ENCODE measurements at regions not wholly inside any gene's neighbourhood (a gene's known extent, or its start where the extent isn't known, plus 50 kb on each side); places are given as distances from the start of the nearest gene placed in this dataset.

DNA sequence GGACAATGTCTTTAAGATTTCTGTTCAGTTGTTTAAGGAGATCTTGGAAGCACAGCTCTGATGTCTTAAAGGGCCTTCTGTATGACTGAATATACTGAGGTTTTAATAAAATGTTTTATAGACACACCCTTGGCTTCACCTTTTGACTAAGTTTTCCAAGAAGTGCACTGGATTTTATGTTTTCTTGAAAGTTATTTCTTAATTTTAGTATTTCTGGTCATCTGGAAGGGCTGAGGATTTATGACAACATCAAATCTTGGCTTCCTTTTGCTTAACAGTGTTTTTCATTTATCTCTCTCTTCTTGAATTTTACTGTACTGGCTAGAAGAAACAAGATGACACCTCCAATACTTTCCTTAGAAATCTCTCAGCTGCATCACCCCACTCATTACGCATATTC, 2423.4 kb downstream of the LRRC4C start:
- intact Hi-C loops (cut with DNase I; ENCODE audit: low total_unique reads): no loop called here
- Histone ChIP-seq H3K4me1 (no peaks in the 10 kb centered on the region), H3K9me3 (no peaks in the 10 kb centered on the region), H3K4me3 (no peak overlapping the region), H3K27ac (no peak overlapping the region), H3K27me3 (no peaks in the 10 kb centered on the region), H3K36me3 (no peaks in the 10 kb centered on the region)
- WGBS, 5 donors: 91 to 98% (median 96%) methylated on average over 1 of the region's 1 CpG
- TF ChIP-seq EP300 (IDR thresholded peaks at IDR 0.05): no peak
- TF ChIP-seq POLR2AphosphoS5 (IDR thresholded peaks at IDR 0.05): no peak
- TF ChIP-seq, protein P1, sequence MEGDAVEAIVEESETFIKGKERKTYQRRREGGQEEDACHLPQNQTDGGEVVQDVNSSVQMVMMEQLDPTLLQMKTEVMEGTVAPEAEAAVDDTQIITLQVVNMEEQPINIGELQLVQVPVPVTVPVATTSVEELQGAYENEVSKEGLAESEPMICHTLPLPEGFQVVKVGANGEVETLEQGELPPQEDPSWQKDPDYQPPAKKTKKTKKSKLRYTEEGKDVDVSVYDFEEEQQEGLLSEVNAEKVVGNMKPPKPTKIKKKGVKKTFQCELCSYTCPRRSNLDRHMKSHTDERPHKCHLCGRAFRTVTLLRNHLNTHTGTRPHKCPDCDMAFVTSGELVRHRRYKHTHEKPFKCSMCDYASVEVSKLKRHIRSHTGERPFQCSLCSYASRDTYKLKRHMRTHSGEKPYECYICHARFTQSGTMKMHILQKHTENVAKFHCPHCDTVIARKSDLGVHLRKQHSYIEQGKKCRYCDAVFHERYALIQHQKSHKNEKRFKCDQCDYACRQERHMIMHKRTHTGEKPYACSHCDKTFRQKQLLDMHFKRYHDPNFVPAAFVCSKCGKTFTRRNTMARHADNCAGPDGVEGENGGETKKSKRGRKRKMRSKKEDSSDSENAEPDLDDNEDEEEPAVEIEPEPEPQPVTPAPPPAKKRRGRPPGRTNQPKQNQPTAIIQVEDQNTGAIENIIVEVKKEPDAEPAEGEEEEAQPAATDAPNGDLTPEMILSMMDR (IDR thresholded peaks at IDR 0.05): no peak
- TF ChIP-seq POLR2A (IDR thresholded peaks at IDR 0.05): no peak
- no peak for DNase-seq

DNA sequence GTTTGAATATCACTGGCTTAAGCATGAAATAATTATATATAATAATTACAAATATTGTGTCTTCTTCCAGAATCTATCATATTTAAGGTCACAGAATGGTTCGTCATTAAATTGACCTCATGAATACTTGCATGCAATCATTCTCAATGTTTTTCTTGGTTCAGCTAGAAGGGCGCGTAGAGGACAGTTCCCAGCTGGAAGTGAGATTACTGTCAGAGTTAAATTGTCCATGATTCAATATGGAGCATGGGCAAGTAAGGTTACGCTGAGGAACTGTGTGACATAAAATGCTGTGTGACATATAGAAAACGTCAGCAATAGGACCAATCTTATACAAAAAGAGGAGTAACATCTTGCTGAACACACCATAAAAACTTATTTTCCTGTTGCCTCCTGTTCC, 2423.5 kb upstream of the RAG2 start:
- no peak overlapping the region for H3K27ac ChIP-seq
- TF ChIP-seq EP300 (IDR thresholded peaks at IDR 0.05) (no peak), POLR2A (IDR thresholded peaks at IDR 0.05) (no peak), POLR2AphosphoS5 (IDR thresholded peaks at IDR 0.05) (no peak)
- TF ChIP-seq, protein P1 (IDR thresholded peaks at IDR 0.05): no peak
- no peaks in the 10 kb centered on the region for H3K4me1 ChIP-seq
- H3K36me3 ChIP-seq: no peaks in the 10 kb centered on the region
- no peak for DNase-seq
- WGBS, 5 donors: 64 to 71% (median 70%) methylated on average over 5 of the region's 5 CpGs
- H3K4me3 ChIP-seq: no peak overlapping the region
- H3K9me3 ChIP-seq: no peaks in the 10 kb centered on the region
- intact Hi-C loops (cut with DNase I; ENCODE audit: low total_unique reads): no loop called here
- no peaks in the 10 kb centered on the region for H3K27me3 ChIP-seq

DNA sequence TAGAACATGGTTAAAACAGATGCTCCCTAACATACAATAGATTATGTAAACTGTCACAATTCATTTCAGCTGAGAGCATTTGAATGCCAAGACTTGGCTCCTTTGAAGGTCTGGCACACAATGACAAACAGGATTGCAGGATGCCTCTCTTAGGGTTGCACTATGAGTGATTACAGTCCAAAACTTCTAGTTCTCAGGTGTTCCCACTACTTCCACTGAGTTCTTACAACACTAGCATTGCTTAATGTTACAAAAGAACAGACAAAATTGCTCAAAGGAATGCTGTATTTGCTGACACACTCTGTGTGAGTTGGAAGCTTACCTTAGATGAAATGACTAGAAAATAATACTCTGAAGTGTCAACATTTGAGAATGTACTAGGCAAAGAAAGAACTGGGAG, 2413.8 kb upstream of the RAG2 start:
- H3K27me3 ChIP-seq: no peaks in the 10 kb centered on the region
- H3K27ac ChIP-seq: no peak overlapping the region
- TF ChIP-seq EP300 (IDR thresholded peaks at IDR 0.05): no peak
- TF ChIP-seq, protein P1 (IDR thresholded peaks at IDR 0.05): no peak
- TF ChIP-seq POLR2AphosphoS5 (IDR thresholded peaks at IDR 0.05): no peak
- no peak for TF ChIP-seq POLR2A (IDR thresholded peaks at IDR 0.05)
- no peaks in the 10 kb centered on the region for H3K4me1 ChIP-seq
- no peak for DNase-seq
- H3K9me3 ChIP-seq: peaks cover 0 to 12% (median 4%) of the 10 kb centered on the region in 4 donors
- H3K4me3 ChIP-seq: no peak overlapping the region
- intact Hi-C loops (cut with DNase I; ENCODE audit: low total_unique reads): no loop called here
- no peaks in the 10 kb centered on the region for H3K36me3 ChIP-seq

DNA sequence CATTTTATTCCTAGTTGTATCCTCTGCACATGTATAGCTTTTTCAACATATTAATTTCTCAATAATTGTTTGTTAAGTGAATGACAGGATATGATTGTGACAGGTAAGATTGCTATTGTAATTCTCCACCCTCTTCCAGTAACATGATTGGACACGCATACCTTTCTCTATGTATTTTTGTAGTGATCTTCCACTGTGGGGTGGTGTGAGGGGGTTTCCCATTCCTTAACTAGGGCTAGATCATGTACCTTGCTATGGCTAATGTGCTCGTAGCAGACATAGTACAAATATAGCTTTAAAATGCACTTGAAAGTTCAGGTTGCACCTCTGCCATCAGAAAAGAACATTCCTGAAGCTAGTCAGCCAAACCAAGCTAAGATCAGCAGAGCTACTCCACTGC, 2392.8 kb upstream of the RAG2 start:
- H3K36me3 ChIP-seq: no peaks in the 10 kb centered on the region
- TF ChIP-seq, protein P1 (IDR thresholded peaks at IDR 0.05): no peak
- TF ChIP-seq POLR2AphosphoS5 (IDR thresholded peaks at IDR 0.05) (no peak), POLR2A (IDR thresholded peaks at IDR 0.05) (no peak), EP300 (IDR thresholded peaks at IDR 0.05) (no peak)
- 64 to 92% (median 76%) methylated on average over 2 of the region's 2 CpGs for WGBS, 5 donors
- no peaks in the 10 kb centered on the region for H3K9me3 ChIP-seq
- no peak overlapping the region for H3K27ac ChIP-seq
- no peak overlapping the region for H3K4me3 ChIP-seq
- intact Hi-C loops (cut with DNase I; ENCODE audit: low total_unique reads): no loop called here
- no peak for DNase-seq
- peaks cover 0 to 10% (median 2%) of the 10 kb centered on the region in 4 donors for H3K4me1 ChIP-seq
- no peaks in the 10 kb centered on the region for H3K27me3 ChIP-seq

Measured in stomach (tissue), 8 donors.